WTC11 (cell line): ENCODE measurements at regions not wholly inside any gene's neighbourhood (a gene's known extent, or its start where the extent isn't known, plus 50 kb on each side); places are given as distances from the start of the nearest gene placed in this dataset.

Experiments used
- ATAC-seq: fragments of 200-7000 bp; cut with Tn5 transposase; 2 replicates; pipeline ENCODE4 v1.10.0; 2021; ENCODE audit warnings: mild to moderate bottlenecking, moderate library complexity
- CTCF ChIA-PET: fragments of 300-600 bp; sonication (Branson Sonifier 250); formaldehyde crosslinking; loops from one replicate; lab custom pipeline; 2021; ENCODE audit warnings: antibody characterized with exemption; lab: Charles Lee
- POLR2A ChIA-PET: fragments of 350-600 bp; sonication (Branson Sonifier 250); formaldehyde crosslinking; loops from one replicate; lab custom pipeline; 2021; ENCODE audit warnings: antibody characterized with exemption; lab: Charles Lee
- DNase-seq: peaks from one replicate; pipeline ENCODE4 v3.0.0; 2021; ENCODE audit warnings: low spot score
- H3K27ac Mint-ChIP-seq: 2 replicates; pipeline ENCODE4 v1.8.0; 2021; ENCODE audit warnings: mixed read lengths
- H3K27me3 Mint-ChIP-seq: 2 replicates; pipeline ENCODE4 v1.8.0; 2021; ENCODE audit warnings: low read depth, mild to moderate bottlenecking, moderate library complexity, mixed read lengths
- H3K36me3 Mint-ChIP-seq: 2 replicates; pipeline ENCODE4 v1.8.0; 2021; ENCODE audit warnings: mixed read lengths
- H3K4me1 Mint-ChIP-seq: 2 replicates; pipeline ENCODE4 v1.8.0; 2022; ENCODE audit warnings: mixed read lengths
- H3K4me3 Mint-ChIP-seq: 2 replicates; pipeline ENCODE4 v1.8.0; 2021; ENCODE audit warnings: mild to moderate bottlenecking, moderate library complexity, mixed read lengths
- H3K9me3 Mint-ChIP-seq: 2 replicates; pipeline ENCODE4 v1.8.0; 2021; ENCODE audit warnings: mixed read lengths
- E2F1 ChIP-seq: sonication (generic); formaldehyde crosslinking; IDR thresholded peaks from 2 replicates; pipeline ENCODE4 v1.8.0; 2022; ENCODE audit warnings: mild to moderate bottlenecking, missing genetic modification reagents
- E2F5 ChIP-seq: sonication (generic); formaldehyde crosslinking; IDR thresholded peaks from 2 replicates; pipeline ENCODE4 v1.8.1; 2022; ENCODE audit warnings: mild to moderate bottlenecking, moderate library complexity, missing genetic modification reagents
- ELF4 ChIP-seq: sonication (generic); formaldehyde crosslinking; IDR thresholded peaks from 2 replicates; pipeline ENCODE4 v1.8.1; 2022; ENCODE audit warnings: low read depth, mild to moderate bottlenecking, moderate library complexity, missing genetic modification reagents
- EMX1 ChIP-seq: fragments of 250-450 bp; sonication (Bioruptor Pico); IDR thresholded peaks from 2 replicates; pipeline ENCODE4 v1.8.0; 2021; ENCODE audit warnings: mild to moderate bottlenecking
- FOXK1 ChIP-seq: sonication (generic); formaldehyde crosslinking; IDR thresholded peaks from 2 replicates; pipeline ENCODE4 v1.8.0; 2022; ENCODE audit warnings: mild to moderate bottlenecking, moderate library complexity, missing genetic modification reagents
- GABPB1 ChIP-seq: sonication (generic); formaldehyde crosslinking; IDR thresholded peaks from 2 replicates; pipeline ENCODE4 v1.8.1; 2023; ENCODE audit warnings: mild to moderate bottlenecking, missing genetic modification reagents
- HMGXB4 ChIP-seq: sonication (generic); formaldehyde crosslinking; IDR thresholded peaks from 2 replicates; pipeline ENCODE4 v1.8.1; 2023; ENCODE audit warnings: mild to moderate bottlenecking, moderate library complexity, missing genetic modification reagents
- IRF1 ChIP-seq: sonication (generic); formaldehyde crosslinking; IDR thresholded peaks from 2 replicates; pipeline ENCODE4 v1.8.0; 2023; ENCODE audit warnings: missing genetic modification reagents
- KAT7 ChIP-seq: sonication (generic); formaldehyde crosslinking; IDR thresholded peaks from 2 replicates; pipeline ENCODE4 v1.8.1; 2023; ENCODE audit warnings: missing genetic modification reagents, mild to moderate bottlenecking, borderline replicate concordance
- NFYB ChIP-seq: sonication (generic); formaldehyde crosslinking; conservative IDR thresholded peaks from 2 replicates; pipeline ENCODE4 v1.8.0; 2022; ENCODE audit warnings: low read depth, missing genetic modification reagents
- PRDM15 ChIP-seq: sonication (generic); formaldehyde crosslinking; IDR thresholded peaks from 2 replicates; pipeline ENCODE4 v1.8.0; 2022; ENCODE audit warnings: missing genetic modification reagents
- PRRX2 ChIP-seq: fragments of 250-450 bp; sonication (Bioruptor Pico); IDR thresholded peaks from 2 replicates; pipeline ENCODE4 v1.8.0; 2021; ENCODE audit warnings: mild to moderate bottlenecking
- RELA ChIP-seq: sonication (generic); formaldehyde crosslinking; IDR thresholded peaks from 2 replicates; pipeline ENCODE4 v1.8.1; 2022; ENCODE audit warnings: missing genetic modification reagents, mild to moderate bottlenecking, borderline replicate concordance
- RORB ChIP-seq: fragments of 250-450 bp; sonication (Bioruptor Pico); IDR thresholded peaks from 2 replicates; pipeline ENCODE4 v1.9.0; 2021; ENCODE audit warnings: mild to moderate bottlenecking
- SMAD3 ChIP-seq: sonication (generic); formaldehyde crosslinking; IDR thresholded peaks from 2 replicates; pipeline ENCODE4 v1.8.0; 2022; ENCODE audit warnings: missing genetic modification reagents, mild to moderate bottlenecking, borderline replicate concordance
- SMAD4 ChIP-seq: sonication (generic); formaldehyde crosslinking; IDR thresholded peaks from 2 replicates; pipeline ENCODE4 v1.8.0; 2022; ENCODE audit warnings: mild to moderate bottlenecking, missing genetic modification reagents
- SP1 ChIP-seq: sonication (generic); formaldehyde crosslinking; conservative IDR thresholded peaks from 2 replicates; pipeline ENCODE4 v1.8.1; 2022; ENCODE audit warnings: missing genetic modification reagents
- STAT6 ChIP-seq: sonication (generic); formaldehyde crosslinking; conservative IDR thresholded peaks from 2 replicates; pipeline ENCODE4 v1.8.1; 2023; ENCODE audit warnings: mild to moderate bottlenecking, low read depth, missing genetic modification reagents, moderate library complexity
- ZNF423 ChIP-seq: fragments of 250-450 bp; sonication (Bioruptor Pico); IDR thresholded peaks from 2 replicates; pipeline ENCODE4 v2.1.2; 2022; ENCODE audit warnings: mild to moderate bottlenecking, moderate library complexity
- ZNF532 ChIP-seq: fragments of 250-450 bp; sonication (Bioruptor Pico); IDR thresholded peaks from 2 replicates; pipeline ENCODE4 v1.9.0; 2021; ENCODE audit warnings: mild to moderate bottlenecking, borderline replicate concordance

GRCh38 chr13:105897575-105897974 lies 637.9 kb downstream of the EFNB2 start:
- peaks cover 8% of the 10 kb centered on the region; the same call in 1 of the 2 replicates for H3K9me3 Mint-ChIP-seq
- TF ChIP-seq KAT7 (CRISPR knock-in tag) (no peak), SP1 (CRISPR knock-in tag) (no peak), ELF4 (CRISPR knock-in tag) (no peak), E2F5 (CRISPR knock-in tag) (no peak), ZNF532 (CRISPR knock-in tag) (no peak), RORB (no peak), HMGXB4 (CRISPR knock-in tag) (no peak), ZNF423 (no peak), FOXK1 (CRISPR knock-in tag) (no peak), PRDM15 (CRISPR knock-in tag) (no peak)
- TF ChIP-seq, all 79 proteins: peak for 0
- ChIA-PET CTCF (no interaction called here), POLR2A (no interaction called here)
- Mint-ChIP-seq H3K4me3 (no peak overlapping the region), H3K27me3 (no peaks in the 10 kb centered on the region), H3K27ac (no peak overlapping the region), H3K4me1 (no peaks in the 10 kb centered on the region), H3K36me3 (no peaks in the 10 kb centered on the region)
- DNase-seq (no peak), ATAC-seq (no peak)

- H3K9me3 Mint-ChIP-seq, result peaks cover 17% of the 10 kb centered on the region
- no peak for ATAC-seq
- no peaks in the 10 kb centered on the region for H3K27me3 Mint-ChIP-seq
- H3K4me1 Mint-ChIP-seq, result no peaks in the 10 kb centered on the region
- DNase-seq, result no peak
- H3K27ac Mint-ChIP-seq, result no peak overlapping the region
- ChIA-PET POLR2A (no interaction called here), CTCF (no interaction called here)
- peaks cover 4% of the 10 kb centered on the region for H3K36me3 Mint-ChIP-seq
- H3K4me3 Mint-ChIP-seq, result no peak overlapping the region
- TF ChIP-seq PRRX2 (CRISPR knock-in tag) (no peak), GABPB1 (CRISPR knock-in tag) (no peak), RELA (CRISPR knock-in tag) (no peak), SMAD4 (no peak), IRF1 (CRISPR knock-in tag) (no peak), STAT6 (CRISPR knock-in tag) (no peak), NFYB (CRISPR knock-in tag) (no peak), EMX1 (CRISPR knock-in tag) (no peak), E2F1 (CRISPR knock-in tag) (no peak), SMAD3 (CRISPR knock-in tag) (no peak)
These were observed 640.8 kb downstream of the EFNB2 start for GRCh38 chr13:105894697-105895096.
